MG63 (cell line): ENCODE measurements at regions not wholly inside any gene's neighbourhood (a gene's known extent, or its start where the extent isn't known, plus 50 kb on each side); places are given as distances from the start of the nearest gene placed in this dataset.

ENCODE experiments used
- DNase-seq: peaks from one replicate; pipeline ENCODE4 v3.0.0-alpha.2; 2020
- H3K27me3 ChIP-seq: fragments of 250-450 bp; sonication (Bioruptor Pico); 2 replicates; pipeline ENCODE4 v1.5.1; 2020; ENCODE audit warnings: mild to moderate bottlenecking, moderate library complexity
- H3K36me3 ChIP-seq: fragments of 250-450 bp; sonication (Bioruptor Pico); 2 replicates; pipeline ENCODE4 v1.5.1; 2020; ENCODE audit warnings: mild to moderate bottlenecking, moderate library complexity
- H3K4me3 ChIP-seq: fragments of 250-450 bp; sonication (Bioruptor Pico); 2 replicates; pipeline ENCODE4 v1.5.1; 2020; ENCODE audit warnings: mild to moderate bottlenecking, moderate library complexity
- H3K9me3 ChIP-seq: fragments of 250-450 bp; sonication (Bioruptor Pico); 2 replicates; pipeline ENCODE4 v1.5.1; 2020; ENCODE audit warnings: mild to moderate bottlenecking, moderate library complexity

DNA sequence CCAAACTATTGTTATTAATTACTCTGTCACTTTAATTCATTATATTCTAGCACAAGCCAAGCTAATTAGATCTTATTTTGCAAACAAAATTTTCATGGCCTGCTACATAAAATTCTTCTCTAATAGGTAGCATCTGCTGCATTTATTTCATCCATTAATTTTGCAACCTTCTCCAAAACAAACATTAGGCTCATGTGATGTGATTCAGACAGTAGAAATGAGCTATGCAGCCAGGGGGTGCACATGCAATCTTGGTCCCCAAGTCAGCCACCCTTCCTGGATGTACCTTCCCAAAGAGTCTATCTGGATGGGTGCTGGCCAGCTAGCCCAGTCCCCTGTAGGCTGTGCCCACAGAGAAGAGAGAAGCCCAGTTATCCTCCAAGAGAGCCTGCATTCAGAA is 242.1 kb upstream of the OSR1 start:
- no peaks in the 10 kb centered on the region for H3K27me3 ChIP-seq
- DNase-seq: no peak
- H3K9me3 ChIP-seq: no peaks in the 10 kb centered on the region
- no peaks in the 10 kb centered on the region for H3K36me3 ChIP-seq
- H3K4me3 ChIP-seq: no peak overlapping the region

DNA sequence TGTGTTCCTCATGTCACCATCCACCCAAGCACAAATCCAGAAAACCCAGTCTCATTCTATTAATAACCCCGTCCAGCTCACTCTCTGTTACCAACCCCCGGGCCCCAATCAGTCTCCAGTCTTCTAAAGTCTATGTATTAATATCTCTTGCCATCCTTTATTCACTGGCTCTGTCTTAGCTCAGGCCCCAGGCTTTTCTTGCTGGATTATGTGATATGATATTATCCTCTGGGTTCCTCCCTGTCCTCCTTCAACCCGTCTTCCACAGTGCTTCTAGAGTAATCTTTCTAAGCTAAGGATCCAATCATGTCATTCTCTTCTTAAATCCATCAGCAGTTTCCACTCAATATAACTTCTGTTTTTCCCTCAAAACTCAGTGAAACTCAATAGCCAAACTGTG is 240.5 kb upstream of the OSR1 start:
- Histone ChIP-seq H3K36me3 (no peaks in the 10 kb centered on the region), H3K27me3 (no peaks in the 10 kb centered on the region), H3K4me3 (no peak overlapping the region), H3K9me3 (no peaks in the 10 kb centered on the region)
- DNase-seq: no peak

DNA sequence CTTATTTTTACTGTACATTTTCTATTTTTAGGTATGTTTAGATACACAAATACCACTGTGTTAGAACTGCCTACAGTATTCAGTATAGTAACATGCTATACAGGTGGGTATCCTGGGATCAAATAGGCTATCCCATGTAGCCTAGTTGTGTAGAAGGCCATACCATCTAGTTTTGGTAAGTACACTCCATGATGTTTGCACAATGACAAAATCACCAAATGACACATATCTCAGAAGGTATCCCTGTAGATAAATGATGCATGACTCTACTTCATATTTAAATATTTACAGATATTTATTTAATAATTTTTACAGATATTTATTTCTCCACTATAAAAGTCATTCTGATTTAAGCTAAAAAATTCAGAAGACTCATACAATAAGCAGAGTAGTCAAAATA is 233.8 kb upstream of the OSR1 start:
- Histone ChIP-seq H3K9me3 (no peaks in the 10 kb centered on the region), H3K27me3 (no peaks in the 10 kb centered on the region), H3K36me3 (no peaks in the 10 kb centered on the region), H3K4me3 (no peak overlapping the region)
- no peak for DNase-seq

DNA sequence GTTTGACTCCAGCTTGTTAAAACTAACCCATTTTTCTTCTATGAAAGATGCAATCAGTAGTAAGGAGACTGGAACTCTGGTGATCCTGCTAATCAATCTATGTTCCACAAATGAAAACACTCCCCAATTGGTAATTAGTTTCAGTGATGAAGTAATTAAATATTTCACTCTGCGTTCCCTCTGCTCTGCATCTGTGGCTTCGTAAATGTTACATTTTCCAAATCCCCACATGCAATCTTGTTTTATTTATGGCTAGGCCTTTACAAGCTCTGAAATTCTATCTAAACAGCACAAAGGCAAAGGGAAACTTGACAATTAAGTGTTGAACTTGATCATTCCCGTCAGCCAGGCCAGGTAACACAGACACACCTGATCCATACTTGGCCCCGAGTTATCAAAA is 231.4 kb upstream of the OSR1 start:
- DNase-seq: no peak
- Histone ChIP-seq H3K4me3 (no peak overlapping the region), H3K9me3 (no peaks in the 10 kb centered on the region), H3K27me3 (no peaks in the 10 kb centered on the region), H3K36me3 (no peaks in the 10 kb centered on the region)

DNA sequence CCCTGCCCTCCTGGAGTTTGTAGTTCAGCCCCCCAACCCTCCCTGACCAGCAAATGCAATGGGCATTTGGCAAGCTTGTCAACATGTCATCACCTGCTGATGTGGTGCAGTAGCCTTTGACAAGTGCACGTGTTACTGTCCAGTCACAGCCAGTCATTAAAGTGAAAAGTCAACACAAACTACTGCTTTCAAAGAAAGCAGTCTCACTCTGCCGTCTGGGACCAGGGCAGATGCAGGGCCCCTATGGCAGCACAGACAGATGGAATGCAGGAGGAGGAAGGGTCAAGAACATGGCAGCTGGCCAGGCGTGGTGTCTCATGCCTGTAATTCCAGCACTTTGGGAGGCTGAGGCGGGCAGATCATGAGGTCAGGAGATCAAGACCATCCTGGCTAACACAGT is 222.4 kb upstream of the OSR1 start:
- peak; percentile 9 for DNase-seq
- H3K27me3 ChIP-seq: no peaks in the 10 kb centered on the region
- H3K36me3 ChIP-seq: no peaks in the 10 kb centered on the region
- no peak overlapping the region for H3K4me3 ChIP-seq
- 0 out of 2 replicates have a peak, but pooled peaks cover 2% of the 10 kb centered on the region for H3K9me3 ChIP-seq

DNA sequence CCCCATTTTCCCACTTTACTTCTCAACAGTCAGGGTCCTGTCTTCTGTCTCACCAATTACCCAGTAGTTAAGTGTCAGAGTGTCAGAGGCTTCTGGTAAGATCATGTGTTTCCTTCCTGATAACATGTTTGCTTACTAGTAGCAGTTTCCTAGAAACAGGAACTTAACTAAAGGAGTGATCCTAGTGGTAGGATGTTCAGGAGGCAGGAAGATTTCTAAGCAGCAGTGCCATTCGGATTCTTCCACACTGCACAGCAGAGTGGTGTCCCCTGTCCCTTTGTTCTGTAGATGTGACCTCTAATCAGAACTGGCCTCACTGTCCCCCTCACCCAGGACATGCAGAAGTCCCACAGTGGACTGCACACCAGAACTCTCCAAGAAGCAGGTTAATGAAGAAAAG is 221.8 kb upstream of the OSR1 start:
- no peak for DNase-seq
- Histone ChIP-seq H3K4me3 (no peak overlapping the region), H3K27me3 (no peaks in the 10 kb centered on the region), H3K9me3 (0 out of 2 replicates have a peak, but pooled peaks cover 2% of the 10 kb centered on the region), H3K36me3 (no peaks in the 10 kb centered on the region)

DNA sequence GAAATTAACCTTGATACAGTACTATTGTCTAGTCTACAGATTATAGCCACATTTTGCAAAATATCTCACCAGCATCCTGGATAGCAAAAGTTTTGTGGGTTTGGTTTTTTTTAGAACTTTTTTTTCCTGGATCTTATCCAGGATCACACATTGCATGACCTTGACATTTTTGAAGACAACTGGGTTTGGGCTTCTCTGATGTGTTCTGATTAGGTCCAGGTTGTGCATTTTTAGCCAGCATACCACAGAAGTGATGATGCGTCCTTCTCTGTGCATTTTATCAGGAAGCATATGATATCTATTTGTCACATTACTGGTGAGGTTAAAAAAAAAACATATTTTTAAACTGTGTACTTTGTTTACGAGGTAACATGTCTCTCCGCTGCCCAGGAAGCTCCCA is 221.0 kb upstream of the OSR1 start:
- no peaks in the 10 kb centered on the region for H3K27me3 ChIP-seq
- no peaks in the 10 kb centered on the region for H3K36me3 ChIP-seq
- H3K4me3 ChIP-seq: no peak overlapping the region
- 0 out of 2 replicates have a peak, but pooled peaks cover 2% of the 10 kb centered on the region for H3K9me3 ChIP-seq
- DNase-seq: no peak

DNA sequence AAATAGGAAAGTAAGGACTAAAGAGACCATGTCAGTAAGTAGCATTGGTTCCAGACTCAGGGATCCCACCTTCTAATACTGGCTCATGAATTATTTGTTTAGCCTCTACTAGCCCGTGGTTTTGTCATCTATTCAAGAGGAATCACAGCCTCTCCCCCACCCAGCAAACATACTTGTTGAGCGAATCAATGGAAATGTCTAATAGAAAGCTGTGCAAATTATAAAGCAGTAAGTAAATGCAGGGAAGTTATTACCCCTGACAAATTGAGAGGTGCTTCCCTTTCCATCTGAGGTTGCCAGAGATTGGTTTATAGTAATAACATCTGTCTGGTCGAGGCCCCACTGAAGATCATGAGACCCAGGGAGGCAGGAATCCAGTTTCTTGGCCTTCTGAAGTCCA is 219.3 kb upstream of the OSR1 start:
- no peaks in the 10 kb centered on the region for H3K27me3 ChIP-seq
- H3K36me3 ChIP-seq: no peaks in the 10 kb centered on the region
- no peaks in the 10 kb centered on the region for H3K9me3 ChIP-seq
- no peak overlapping the region for H3K4me3 ChIP-seq
- DNase-seq: peak; percentile 10

DNA sequence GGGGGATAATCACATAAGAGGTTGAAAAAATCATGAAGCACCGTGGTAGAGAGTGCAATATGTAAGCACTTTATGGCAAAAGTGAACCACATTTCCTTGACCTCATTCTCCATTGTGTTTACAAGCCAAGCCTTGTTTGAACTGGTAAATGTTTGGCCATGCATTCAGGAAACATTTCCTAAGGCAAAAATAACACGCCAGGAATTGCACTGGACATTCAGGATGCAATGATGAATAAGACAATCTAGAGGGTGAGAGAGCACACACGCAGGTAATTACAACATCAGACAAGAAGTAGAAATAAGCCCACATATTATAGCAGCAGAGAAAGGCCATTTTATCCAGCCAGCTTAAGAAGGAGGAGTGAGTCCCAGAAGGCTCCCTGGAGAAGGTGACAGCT is 218.0 kb upstream of the OSR1 start:
- no peak for DNase-seq
- no peak overlapping the region for H3K4me3 ChIP-seq
- H3K36me3 ChIP-seq: no peaks in the 10 kb centered on the region

DNA sequence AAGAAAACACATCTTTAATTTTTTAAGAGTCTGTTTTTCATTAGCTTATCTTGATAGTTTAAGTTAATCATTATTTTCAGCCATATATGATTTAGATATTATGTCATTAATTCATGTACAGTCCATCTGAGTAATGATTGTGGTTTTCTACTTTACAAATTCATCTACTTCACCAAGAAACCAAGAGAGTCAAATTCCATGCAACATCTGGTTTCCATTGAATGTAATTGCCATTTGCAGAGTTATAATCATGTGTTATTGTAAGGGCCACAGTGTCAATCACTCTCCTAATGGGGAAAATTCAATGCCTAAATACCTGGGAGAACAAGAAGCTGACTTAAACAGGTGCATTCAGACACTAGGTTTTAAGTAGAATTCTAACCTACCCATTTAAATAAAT is 217.2 kb upstream of the OSR1 start:
- Histone ChIP-seq H3K36me3 (no peaks in the 10 kb centered on the region), H3K27me3 (no peaks in the 10 kb centered on the region), H3K9me3 (no peaks in the 10 kb centered on the region), H3K4me3 (no peak overlapping the region)
- no peak for DNase-seq

More for the DNA sequence above, 218.0 kb upstream of the OSR1 start:
- no peaks in the 10 kb centered on the region for H3K9me3 ChIP-seq
- H3K27me3 ChIP-seq: no peaks in the 10 kb centered on the region

DNA sequence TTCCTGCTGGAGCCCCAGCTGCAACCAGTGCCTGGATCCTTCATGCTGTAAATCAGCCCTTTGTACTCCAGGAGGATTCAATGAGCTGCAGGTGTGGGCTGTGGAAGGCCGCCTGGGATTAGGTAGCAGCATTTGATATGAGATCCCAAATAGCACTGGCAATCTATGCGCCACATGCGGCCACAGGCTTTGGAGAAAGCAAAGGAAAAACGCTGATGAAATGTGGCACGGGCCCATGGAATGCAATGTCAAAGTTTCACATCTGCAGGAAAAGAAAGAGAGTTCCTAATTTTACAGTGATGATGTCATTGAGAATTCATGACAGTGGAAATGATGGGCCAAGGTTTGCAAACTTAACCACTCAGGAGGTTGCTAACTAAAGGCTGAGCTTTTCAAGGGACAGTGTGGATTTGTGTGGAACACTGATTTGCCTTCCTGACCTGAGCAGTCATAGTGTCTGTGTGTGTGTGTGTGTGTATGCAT is 216.4 kb upstream of the OSR1 start:
- no peaks in the 10 kb centered on the region for H3K36me3 ChIP-seq
- H3K27me3 ChIP-seq: no peaks in the 10 kb centered on the region
- no peaks in the 10 kb centered on the region for H3K9me3 ChIP-seq
- no peak overlapping the region for H3K4me3 ChIP-seq
- DNase-seq: peak; percentile 70

DNA sequence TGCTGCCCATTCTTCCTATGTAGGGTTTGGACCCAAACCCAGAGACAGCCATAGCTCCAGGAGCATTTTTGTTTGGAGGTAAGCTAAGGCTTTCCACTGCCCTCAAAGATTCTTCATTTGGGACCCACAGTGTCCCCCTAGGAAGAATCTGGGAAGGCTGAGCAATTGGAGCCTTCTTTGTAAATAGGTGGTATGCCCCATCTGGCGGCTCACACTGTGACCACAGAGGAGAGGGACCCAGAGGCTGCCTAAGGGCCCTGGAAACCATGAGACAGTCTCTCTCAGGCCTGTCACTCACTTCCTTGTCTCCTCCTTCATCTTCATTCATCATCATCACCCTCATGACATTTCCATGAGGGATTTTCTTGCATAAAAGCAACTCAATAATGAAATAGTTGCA is 215.4 kb upstream of the OSR1 start:
- Histone ChIP-seq H3K36me3 (no peaks in the 10 kb centered on the region), H3K27me3 (no peaks in the 10 kb centered on the region), H3K4me3 (no peak overlapping the region), H3K9me3 (peaks cover 5% of the 10 kb centered on the region; the same call in 1 of the 2 replicates)
- DNase-seq: no peak

DNA sequence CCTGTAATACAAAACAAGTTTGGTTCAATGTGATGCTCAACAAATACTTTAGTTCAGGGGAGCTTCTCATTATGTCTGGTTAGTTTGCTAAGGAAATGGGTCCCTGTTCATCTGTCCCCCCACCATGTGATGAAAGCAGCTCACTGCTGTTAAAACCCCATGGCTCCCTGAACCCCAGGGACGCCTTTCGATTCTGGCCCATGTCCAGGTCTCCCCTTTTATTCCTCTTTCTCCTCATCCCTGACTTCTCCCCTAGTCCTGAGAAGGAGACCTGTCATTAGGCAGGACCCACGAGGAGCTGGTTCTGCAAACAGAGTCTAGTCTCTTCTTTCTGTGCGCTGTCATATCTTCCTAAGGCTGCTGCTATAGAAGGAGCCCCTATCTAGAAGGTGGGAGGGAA is 213.3 kb upstream of the OSR1 start:
- DNase-seq: no peak

DNA sequence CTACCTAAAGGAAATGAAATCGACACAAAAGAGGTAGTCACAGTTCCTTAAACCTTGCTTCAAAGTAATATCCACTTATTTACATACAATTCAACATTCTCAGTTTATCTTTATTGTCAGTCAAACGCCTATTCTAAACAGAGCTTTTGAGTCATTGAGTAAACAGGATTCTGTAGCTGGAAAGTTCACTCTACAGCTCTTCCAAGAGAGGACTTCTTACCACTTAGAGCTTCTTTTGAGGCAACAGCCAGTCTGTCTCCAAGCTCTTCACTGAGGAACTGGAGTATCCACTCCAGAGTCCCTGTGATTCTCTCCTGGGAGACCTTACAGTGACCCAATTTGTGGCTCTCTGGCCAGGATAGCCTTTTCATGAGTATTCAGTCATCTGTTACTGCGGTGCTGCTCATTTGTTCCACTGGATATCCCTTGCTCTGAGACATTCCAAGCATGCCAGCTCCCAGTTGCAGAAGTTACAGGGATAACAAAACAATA is 210.9 kb upstream of the OSR1 start:
- Histone ChIP-seq H3K9me3 (peaks cover 5% of the 10 kb centered on the region), H3K27me3 (no peaks in the 10 kb centered on the region), H3K36me3 (no peaks in the 10 kb centered on the region), H3K4me3 (no peak overlapping the region)
- peak; percentile 40 for DNase-seq

More for the DNA sequence above, 213.3 kb upstream of the OSR1 start:
- Histone ChIP-seq H3K9me3 (peaks cover 5% of the 10 kb centered on the region), H3K36me3 (no peaks in the 10 kb centered on the region), H3K4me3 (no peak overlapping the region), H3K27me3 (no peaks in the 10 kb centered on the region)

DNA sequence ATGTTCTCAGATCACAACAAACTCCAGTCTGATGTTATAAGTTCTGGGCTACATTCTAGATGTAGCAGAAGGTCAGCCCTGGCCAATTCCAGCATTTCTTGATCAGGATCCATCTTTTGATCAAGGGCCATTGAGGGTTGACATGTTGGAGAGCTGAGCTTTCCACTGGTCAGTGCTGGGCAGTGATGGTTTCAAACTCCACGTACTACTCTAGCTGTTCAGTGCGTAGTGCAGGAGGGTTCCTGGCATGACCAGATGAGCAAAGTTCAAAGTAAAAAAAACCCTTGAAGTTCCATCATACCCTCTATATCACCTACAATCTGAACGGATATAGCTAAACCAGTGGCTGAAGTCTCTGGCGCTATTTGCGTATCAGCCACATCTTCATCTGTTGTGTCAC is 210.4 kb upstream of the OSR1 start:
- no peaks in the 10 kb centered on the region for H3K36me3 ChIP-seq
- H3K27me3 ChIP-seq: no peaks in the 10 kb centered on the region
- no peak for DNase-seq
- peaks cover 5% of the 10 kb centered on the region for H3K9me3 ChIP-seq
- no peak overlapping the region for H3K4me3 ChIP-seq

DNA sequence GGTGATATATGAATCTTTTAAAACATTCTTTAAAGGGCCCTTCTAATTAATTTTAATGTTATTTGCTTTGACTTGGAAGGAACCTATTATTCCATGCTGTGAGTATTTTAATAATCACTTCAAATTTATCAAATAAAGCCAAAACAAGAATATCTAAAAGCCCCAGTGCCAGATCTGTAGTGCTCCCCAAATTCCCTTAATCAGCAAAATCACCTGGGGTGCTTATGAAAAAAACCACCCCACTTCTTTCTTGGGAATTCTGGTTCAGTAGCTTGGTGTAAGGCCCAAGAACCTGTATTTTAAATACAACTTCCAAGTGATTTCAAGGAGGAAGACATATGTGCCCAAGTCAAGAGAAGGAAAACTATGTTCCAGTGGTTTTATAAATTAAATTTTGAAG is 202.4 kb upstream of the OSR1 start:
- H3K36me3 ChIP-seq: no peaks in the 10 kb centered on the region
- no peaks in the 10 kb centered on the region for H3K27me3 ChIP-seq
- no peak for DNase-seq
- H3K9me3 ChIP-seq: no peaks in the 10 kb centered on the region
- H3K4me3 ChIP-seq: no peak overlapping the region

DNA sequence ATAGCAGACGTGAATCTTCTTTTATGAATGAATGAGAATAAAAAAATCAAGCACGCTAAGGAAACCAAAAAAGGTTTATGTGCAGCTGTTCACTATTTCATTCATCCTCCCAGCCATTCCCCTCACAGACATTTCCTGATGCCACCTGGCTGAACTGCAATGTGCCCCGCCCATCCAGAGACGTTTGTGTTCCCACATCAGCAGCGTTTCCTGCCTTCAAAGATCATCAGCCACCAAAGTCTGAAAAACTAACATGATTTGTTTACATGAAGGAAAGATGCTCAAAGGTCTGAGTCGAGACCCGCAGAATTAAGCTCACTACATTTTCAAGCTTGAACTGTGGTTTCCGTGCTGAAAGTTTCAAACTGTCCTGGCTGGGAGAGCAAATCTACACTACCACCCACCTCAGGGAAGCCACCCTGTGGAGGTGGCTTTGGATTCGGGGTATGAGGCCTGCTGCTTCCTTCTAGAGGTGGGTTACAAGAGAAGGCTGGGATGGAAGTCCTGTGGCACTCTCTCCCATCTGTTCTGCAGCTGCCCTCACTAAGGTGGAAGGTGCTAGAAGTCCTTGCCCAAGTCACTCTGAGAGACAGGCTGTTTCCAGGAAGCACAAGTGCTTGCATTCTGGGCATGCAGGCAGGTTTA is 201.3 kb upstream of the OSR1 start:
- Histone ChIP-seq H3K9me3 (no peaks in the 10 kb centered on the region), H3K4me3 (no peak overlapping the region), H3K27me3 (no peaks in the 10 kb centered on the region), H3K36me3 (no peaks in the 10 kb centered on the region)
- DNase-seq: no peak

DNA sequence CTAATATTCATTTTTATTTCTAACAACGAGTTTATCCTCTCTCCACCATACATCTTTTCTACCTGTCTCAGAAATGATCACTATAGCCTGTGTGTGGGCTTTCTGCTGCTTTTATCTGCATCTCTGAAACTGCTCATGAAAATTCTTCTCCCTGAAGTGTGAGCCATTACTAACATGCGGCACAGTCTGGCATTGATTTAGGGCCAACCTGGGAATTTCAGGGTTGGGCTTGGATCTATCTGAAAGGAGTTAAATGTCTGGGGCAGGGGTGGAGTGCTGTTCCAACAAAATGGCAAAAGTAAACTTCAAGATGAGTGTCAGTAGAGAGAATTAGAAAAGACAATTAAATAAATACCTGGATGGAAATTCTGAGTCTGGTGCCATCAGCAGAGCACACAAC is 198.2 kb upstream of the OSR1 start:
- H3K9me3 ChIP-seq: no peaks in the 10 kb centered on the region
- H3K27me3 ChIP-seq: no peaks in the 10 kb centered on the region
- no peak overlapping the region for H3K4me3 ChIP-seq
- no peaks in the 10 kb centered on the region for H3K36me3 ChIP-seq
- DNase-seq: no peak
